ENCODE measurements at regions not wholly inside any gene's neighbourhood (a gene's known extent, or its start where the extent isn't known, plus 50 kb on each side); places are given as distances from the start of the nearest gene placed in this dataset.

- Histone ChIP-seq H3K27me3 (ENCODE audit: insufficient read depth, low read length) (no peaks in the 10 kb centered on the region), H3K9me2 (ENCODE audit: insufficient read depth) (no peaks in the 10 kb centered on the region), H3K4me2 (ENCODE audit: low read length) (no peak overlapping the region), H3K4me1 (ENCODE audit: control insufficient read depth in 1 of 2, insufficient read depth in 2 of 2, low read length in 2 of 2) (no peaks in the 10 kb centered on the region), H3K79me2 (ENCODE audit: insufficient read depth, low read length) (no peaks in the 10 kb centered on the region), H3K9ac (ENCODE audit: low read length) (no peak overlapping the region), H3K36me3 (ENCODE audit: control insufficient read depth in 1 of 2, insufficient read depth in 2 of 2, low read length in 2 of 2) (no peaks in the 10 kb centered on the region), H3K9me3 (ENCODE audit: control insufficient read depth in 1 of 2, insufficient read depth in 1 of 2, low read depth in 1 of 2, low read length in 2 of 2) (peaks cover 0 to 4% of the 10 kb centered on the region in 2 experiments; a peak in 1 of 4 replicates), H2AFZ (ENCODE audit: low read depth, low read length, poor library complexity, severe bottlenecking) (no peak overlapping the region), H4K20me1 (ENCODE audit: insufficient read depth) (no peaks in the 10 kb centered on the region), H3K4me3 (replicated peaks in 1 of 2; ENCODE audit: low read depth in 1 of 2, low read length in 2 of 2) (no peak overlapping the region), H3K27ac (ENCODE audit: low read depth, low read length) (no peak overlapping the region)
- POLR2A ChIA-PET, result no interaction called here
- CTCF ChIA-PET, result no interaction called here
- TF ChIP-seq SIN3A (IDR thresholded peaks at IDR 0.05; ENCODE audit: low read depth) (no peak), FOSL1 (IDR thresholded peaks at IDR 0.05; ENCODE audit: low read depth) (no peak), SRF (IDR thresholded peaks at IDR 0.05; ENCODE audit: low read depth) (no peak), YY1 (IDR thresholded peaks at IDR 0.05; ENCODE audit: extremely low read depth, insufficient replicate concordance, low read depth, low read length) (no peak), SP1 (IDR thresholded peaks at IDR 0.05; ENCODE audit: low read depth) (no peak), ELF1 (IDR thresholded peaks at IDR 0.05; ENCODE audit: borderline replicate concordance, low read depth) (no peak), JUND (IDR thresholded peaks at IDR 0.05) (no peak), ZBTB33 (IDR thresholded peaks at IDR 0.05; ENCODE audit: extremely low read depth, insufficient replicate concordance, low read length) (no peak), POLR2A (IDR thresholded peaks at IDR 0.05; ENCODE audit: borderline replicate concordance, extremely low read depth, insufficient read depth, insufficient read length) (no peak), ATF3 (IDR thresholded peaks at IDR 0.05) (no peak), TCF7L2 (IDR thresholded peaks at IDR 0.05; ENCODE audit: borderline replicate concordance, extremely low read depth, insufficient read depth, insufficient read length) (no peak), EZH2 (IDR thresholded peaks at IDR 0.05) (no peak)
- TF ChIP-seq, protein P1, sequence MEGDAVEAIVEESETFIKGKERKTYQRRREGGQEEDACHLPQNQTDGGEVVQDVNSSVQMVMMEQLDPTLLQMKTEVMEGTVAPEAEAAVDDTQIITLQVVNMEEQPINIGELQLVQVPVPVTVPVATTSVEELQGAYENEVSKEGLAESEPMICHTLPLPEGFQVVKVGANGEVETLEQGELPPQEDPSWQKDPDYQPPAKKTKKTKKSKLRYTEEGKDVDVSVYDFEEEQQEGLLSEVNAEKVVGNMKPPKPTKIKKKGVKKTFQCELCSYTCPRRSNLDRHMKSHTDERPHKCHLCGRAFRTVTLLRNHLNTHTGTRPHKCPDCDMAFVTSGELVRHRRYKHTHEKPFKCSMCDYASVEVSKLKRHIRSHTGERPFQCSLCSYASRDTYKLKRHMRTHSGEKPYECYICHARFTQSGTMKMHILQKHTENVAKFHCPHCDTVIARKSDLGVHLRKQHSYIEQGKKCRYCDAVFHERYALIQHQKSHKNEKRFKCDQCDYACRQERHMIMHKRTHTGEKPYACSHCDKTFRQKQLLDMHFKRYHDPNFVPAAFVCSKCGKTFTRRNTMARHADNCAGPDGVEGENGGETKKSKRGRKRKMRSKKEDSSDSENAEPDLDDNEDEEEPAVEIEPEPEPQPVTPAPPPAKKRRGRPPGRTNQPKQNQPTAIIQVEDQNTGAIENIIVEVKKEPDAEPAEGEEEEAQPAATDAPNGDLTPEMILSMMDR (IDR thresholded peaks at IDR 0.05 in 2 of 3, conservative IDR thresholded peaks at IDR 0.05 in 1 of 3; ENCODE audit: borderline replicate concordance in 1 of 3, insufficient read depth in 1 of 3, low read depth in 2 of 3, low read length in 2 of 3), result no peak
- intact Hi-C loops (cut with micrococcal nuclease), result no loop called here
- no peak for DNase-seq (ENCODE audit: low read depth, low spot score)
- ATAC-seq, result no peak
- BruUV-seq (replicated peaks), result no TSS peak
- RAD21 ChIA-PET (ENCODE audit: low non-redundant PET in 1 of 2, low total read pairs in 2 of 2, uncharacterized antibody in 2 of 2, unreplicated experiment in 2 of 2), result no interaction called here
Measured at GRCh38 chr14:40733206-40733605, 873.5 kb upstream of the LRFN5 start.
